C4-2B (cell line): ENCODE measurements at regions not wholly inside any gene's neighbourhood (a gene's known extent, or its start where the extent isn't known, plus 50 kb on each side); places are given as distances from the start of the nearest gene placed in this dataset.

ENCODE experiments used
- H3K27ac ChIP-seq: fragments of 450-650 bp; 2 replicates; pipeline ENCODE4 v1.5.1; 2017
- CTCF ChIP-seq: fragments of 450-650 bp; conservative IDR thresholded peaks from 2 replicates; pipeline ENCODE4 v1.5.1; 2017; ENCODE audit warnings: mild to moderate bottlenecking
- ZFX ChIP-seq: fragments of 450-650 bp; IDR thresholded peaks from 2 replicates; pipeline ENCODE4 v1.6.1; 2017

DNA sequence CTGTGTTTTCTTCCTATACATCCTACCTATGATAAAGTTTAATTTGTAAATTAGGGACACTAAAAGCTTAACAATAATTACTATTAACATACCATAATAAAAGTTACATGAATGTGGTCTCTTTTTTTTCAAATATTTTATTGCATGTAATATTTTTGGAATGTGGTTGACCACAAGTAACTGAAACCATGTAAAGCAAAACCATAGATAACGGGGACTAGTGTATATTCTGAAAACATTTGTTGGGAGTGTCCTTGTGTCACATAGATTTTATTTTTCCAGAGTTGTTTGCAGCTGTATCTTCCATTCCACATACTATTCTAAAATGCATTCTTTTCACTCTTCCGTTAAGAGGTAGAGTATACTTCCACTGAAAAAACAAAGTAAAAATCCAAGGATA lies 200.4 kb downstream of the KIF18A start:
- TF ChIP-seq CTCF: no peak
- no peak for TF ChIP-seq ZFX
- H3K27ac ChIP-seq: no peak overlapping the region

DNA sequence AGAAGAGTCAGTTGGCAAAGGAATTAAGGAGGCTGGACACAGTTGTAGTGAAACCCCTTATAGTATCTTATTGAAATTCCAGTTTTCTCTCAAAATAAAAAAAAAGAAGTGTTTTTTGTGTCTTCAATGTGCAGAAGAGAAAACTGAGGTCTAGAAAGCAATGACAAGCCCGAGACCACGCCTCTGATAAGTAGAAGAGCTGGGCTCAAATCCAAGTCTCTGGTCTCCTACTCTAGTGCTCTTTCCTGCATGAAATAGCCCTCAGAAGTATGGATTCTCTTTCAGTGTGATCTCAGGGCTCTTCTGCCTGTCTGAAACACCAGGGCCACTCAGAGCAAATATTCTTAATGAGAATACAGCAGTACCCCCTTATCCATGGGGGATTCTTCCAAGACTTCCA lies 200.9 kb downstream of the KIF18A start:
- H3K27ac ChIP-seq: no peak overlapping the region
- TF ChIP-seq ZFX: no peak
- TF ChIP-seq CTCF: no peak

GRCh38 chr11:27904358-27905055 lies 203.4 kb downstream of the KIF18A start:
- H3K27ac ChIP-seq: no peak overlapping the region
- no peak for TF ChIP-seq ZFX
- no peak for TF ChIP-seq CTCF

DNA sequence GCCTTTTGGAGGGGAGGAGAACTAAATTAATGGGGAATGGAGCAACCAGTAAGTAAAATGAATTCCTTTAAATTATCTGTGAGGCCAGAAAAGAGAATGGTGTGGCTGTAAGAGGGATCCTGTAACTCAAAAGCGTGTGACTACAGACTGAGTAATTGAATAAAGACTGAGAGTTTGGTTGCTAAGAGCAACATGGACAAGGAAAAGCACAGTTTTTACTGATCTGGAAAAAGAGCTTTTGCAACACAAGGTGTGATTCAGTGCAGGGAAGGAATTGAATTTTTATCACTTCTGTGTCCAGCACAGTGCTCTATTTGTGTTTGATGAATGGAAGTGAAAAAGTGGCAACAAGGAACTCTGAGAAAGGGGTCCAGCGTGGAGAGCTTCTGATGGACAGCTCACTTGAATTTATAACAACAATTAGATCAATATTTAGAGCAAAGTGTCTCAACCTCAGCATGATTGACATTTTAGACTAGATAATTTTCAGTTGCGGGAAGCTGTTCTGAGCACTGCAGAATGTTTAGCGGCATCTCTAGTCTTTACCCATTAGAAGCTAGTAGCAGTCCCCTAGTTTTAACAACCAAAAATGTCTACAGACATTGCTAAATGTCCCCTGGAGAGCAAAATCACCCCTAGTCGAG lies 202.8 kb upstream of the BDNF start:
- no peak for TF ChIP-seq ZFX
- no peak for TF ChIP-seq CTCF
- H3K27ac ChIP-seq: no peak overlapping the region

- no peak for TF ChIP-seq CTCF
- no peak for TF ChIP-seq ZFX
- H3K27ac ChIP-seq: no peak overlapping the region
Observed at GRCh38 chr11:27898166-27898565, 197.9 kb upstream of the BDNF start.

DNA sequence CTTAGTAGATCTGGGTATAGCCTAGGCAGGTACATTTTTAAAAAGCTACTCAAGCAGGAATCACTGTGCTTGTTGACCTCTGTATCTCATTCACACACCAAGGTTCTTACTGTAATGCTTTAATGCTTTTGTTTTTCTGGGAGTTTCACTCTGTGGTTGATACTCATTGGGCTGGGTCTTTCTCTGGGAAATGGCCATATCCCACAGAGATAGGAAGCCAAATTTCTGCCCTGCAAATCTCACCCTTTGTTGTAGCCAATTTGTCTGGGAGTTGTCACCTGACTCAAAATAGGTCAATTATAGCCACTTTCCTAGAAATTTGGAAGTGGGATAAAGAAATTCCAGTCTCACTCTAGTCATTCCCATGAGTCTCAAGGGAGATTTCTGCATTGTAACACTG lies 195.8 kb upstream of the BDNF start:
- H3K27ac ChIP-seq: no peak overlapping the region

More for the DNA sequence above, 195.8 kb upstream of the BDNF start:
- TF ChIP-seq CTCF (no peak), ZFX (no peak)
